ENCODE measurements at regions not wholly inside any gene's neighbourhood (a gene's known extent, or its start where the extent isn't known, plus 50 kb on each side); places are given as distances from the start of the nearest gene placed in this dataset.

GRCh38 chr4:149881744-149882143 lies 66.1 kb upstream of the IQCM start:
- no peak for TF ChIP-seq YY1 (IDR thresholded peaks at IDR 0.05; ENCODE audit: insufficient read depth, insufficient read length)
- no peak for TF ChIP-seq ZNF274 (IDR thresholded peaks at IDR 0.05; ENCODE audit: low read depth, low read length)
